HepG2 (cell line): ENCODE measurements at regions not wholly inside any gene's neighbourhood (a gene's known extent, or its start where the extent isn't known, plus 50 kb on each side); places are given as distances from the start of the nearest gene placed in this dataset.

ENCODE experiments used
- CTCF ChIP-seq: sonication (generic); formaldehyde crosslinking; IDR thresholded peaks from 2 replicates; pipeline ENCODE4 v1.5.0; 2020; ENCODE audit warnings: mild to moderate bottlenecking, missing genetic modification reagents, moderate library complexity
- IKZF4 ChIP-seq: sonication (generic); formaldehyde crosslinking; IDR thresholded peaks from 2 replicates; pipeline ENCODE4 v1.5.1; 2020; ENCODE audit warnings: borderline replicate concordance, mild to moderate bottlenecking, low read depth, missing genetic modification reagents; ENCODE audit errors: not compliant biosample characterization
- ZBTB2 ChIP-seq: sonication (generic); formaldehyde crosslinking; IDR thresholded peaks from 2 replicates; pipeline ENCODE4 v1.8.0; 2022; ENCODE audit warnings: low read depth, missing genetic modification reagents
- ZFP36 ChIP-seq: fragments of 150-350 bp; IDR thresholded peaks from 2 replicates; pipeline ENCODE4 v1.6.1; 2018; ENCODE audit warnings: borderline replicate concordance, low read length, low read depth; ENCODE audit not compliant: partially characterized antibody
- ZNF232 ChIP-seq: sonication (generic); formaldehyde crosslinking; IDR thresholded peaks from 2 replicates; pipeline ENCODE4 v1.4.0; 2020; ENCODE audit warnings: missing genetic modification reagents, borderline replicate concordance
- ZNF510 ChIP-seq: sonication (generic); formaldehyde crosslinking; IDR thresholded peaks from 2 replicates; pipeline ENCODE4 v1.4.0; 2020; ENCODE audit warnings: low read depth, mild to moderate bottlenecking, missing genetic modification reagents
- ZNF746 ChIP-seq: sonication (generic); formaldehyde crosslinking; IDR thresholded peaks from 2 replicates; pipeline ENCODE4 v1.8.0; 2022; ENCODE audit warnings: mild to moderate bottlenecking, missing genetic modification reagents

- TF ChIP-seq ZNF510 (CRISPR knock-in tag), result no peak
- no peak for TF ChIP-seq ZNF232 (CRISPR knock-in tag)
- TF ChIP-seq ZBTB2, result no peak
- no peak for TF ChIP-seq CTCF (CRISPR knock-in tag)
- no peak for TF ChIP-seq ZFP36
- no peak for TF ChIP-seq IKZF4 (CRISPR knock-in tag)
- no peak for TF ChIP-seq ZNF746 (CRISPR knock-in tag)
These were observed 332.7 kb upstream of the ONECUT1 start for GRCh38 chr15:53122818-53123217.
